MM.1S (cell line): ENCODE measurements at regions not wholly inside any gene's neighbourhood (a gene's known extent, or its start where the extent isn't known, plus 50 kb on each side); places are given as distances from the start of the nearest gene placed in this dataset.
"Not testable (repeated sequence)": the region's sequence is repeated elsewhere in the genome, so short reads cannot be mapped to it uniquely, and the experiment has no call there.

ENCODE experiments used
- DNase-seq: peaks from one replicate; pipeline ENCODE4 v3.0.0-alpha.2; 2015
- H2AFZ ChIP-seq: fragments of 300-600 bp; sonication (generic); 2 replicates; pipeline ENCODE4 v1.6.0; 2016; ENCODE audit warnings: antibody characterized with exemption, low read length
- H3F3A ChIP-seq: fragments of 300-600 bp; sonication (generic); 2 replicates; pipeline ENCODE4 v1.6.1; 2016; ENCODE audit warnings: mild to moderate bottlenecking, antibody characterized with exemption, low read length, moderate library complexity, mixed read lengths; ENCODE audit not compliant: insufficient read depth
- H3K27ac ChIP-seq: fragments of 300-600 bp; sonication (generic); 2 replicates; pipeline ENCODE4 v1.5.1; 2016; ENCODE audit warnings: mild to moderate bottlenecking, low read length
- H3K27me3 ChIP-seq: fragments of 300-600 bp; sonication (generic); replicated peaks from 2 replicates; pipeline ENCODE4 v1.6.0; 2016; ENCODE audit warnings: low read length; ENCODE audit not compliant: insufficient read depth
- H3K36me3 ChIP-seq: fragments of 300-600 bp; sonication (generic); replicated peaks from 2 replicates; pipeline ENCODE4 v1.6.1; 2016; ENCODE audit warnings: mild to moderate bottlenecking, low read length, mixed read lengths; ENCODE audit not compliant: insufficient read depth
- H3K4me1 ChIP-seq: fragments of 300-600 bp; sonication (generic); 2 replicates; pipeline ENCODE4 v1.6.1; 2016; ENCODE audit warnings: low read length, mixed read lengths
- H3K4me2 ChIP-seq: fragments of 300-600 bp; sonication (generic); 2 replicates; pipeline ENCODE4 v1.6.0; 2016; ENCODE audit warnings: low read depth, low read length
- H3K4me3 ChIP-seq: fragments of 300-600 bp; sonication (generic); 2 replicates; pipeline ENCODE4 v1.5.1; 2016; ENCODE audit warnings: low read length, mixed read lengths
- H3K79me2 ChIP-seq: fragments of 300-600 bp; sonication (generic); 2 replicates; pipeline ENCODE4 v1.6.1; 2016; ENCODE audit warnings: mixed run types, low read length, mixed read lengths
- H3K9ac ChIP-seq: fragments of 300-600 bp; sonication (generic); 2 replicates; pipeline ENCODE4 v1.6.1; 2016; ENCODE audit warnings: low read length, mixed read lengths
- H3K9me2 ChIP-seq: fragments of 300-600 bp; sonication (generic); replicated peaks from 2 replicates; pipeline ENCODE4 v1.6.1; 2016; ENCODE audit warnings: mild to moderate bottlenecking, low read length, mixed read lengths; ENCODE audit not compliant: insufficient read depth
- H3K9me3 ChIP-seq: fragments of 300-600 bp; sonication (generic); replicated peaks from 2 replicates; pipeline ENCODE4 v1.6.1; 2016; ENCODE audit warnings: mild to moderate bottlenecking, low read length, mixed read lengths; ENCODE audit not compliant: insufficient read depth
- H4K20me1 ChIP-seq: fragments of 300-600 bp; sonication (generic); 2 replicates; pipeline ENCODE4 v1.6.1; 2016; ENCODE audit warnings: mild to moderate bottlenecking, low read length, moderate library complexity, mixed read lengths; ENCODE audit not compliant: insufficient read depth
- EZH2 ChIP-seq: fragments of 300-600 bp; sonication (generic); optimal IDR thresholded peaks from 2 replicates; pipeline ENCODE3; 2017; ENCODE audit warnings: low read depth, mild to moderate bottlenecking, antibody characterized with exemption, low read length, mixed read lengths
- EZH2phosphoT487 ChIP-seq: fragments of 300-600 bp; sonication (generic); IDR thresholded peaks from 2 replicates; pipeline ENCODE4 v1.6.1; 2018; ENCODE audit warnings: antibody characterized with exemption, low read length
- TF ChIP-seq, protein P1 (sequence below): fragments of 300-600 bp; sonication (generic); IDR thresholded peaks from 2 replicates; pipeline ENCODE4 v1.5.1; 2016; ENCODE audit warnings: antibody characterized with exemption, low read length, mixed read lengths

GRCh38 chr14:85344171-85344570 lies 185.8 kb upstream of the FLRT2 start:
- Histone ChIP-seq H3K4me1 (no peaks in the 10 kb centered on the region), H3F3A (no peaks in the 10 kb centered on the region), H3K9me3 (no peaks in the 10 kb centered on the region), H3K27ac (no peak overlapping the region), H2AFZ (no peak overlapping the region), H3K27me3 (no peaks in the 10 kb centered on the region), H3K79me2 (no peaks in the 10 kb centered on the region), H3K4me3 (no peak overlapping the region), H3K9me2 (no peaks in the 10 kb centered on the region), H3K9ac (no peak overlapping the region), H4K20me1 (no peaks in the 10 kb centered on the region), H3K4me2 (no peak overlapping the region), H3K36me3 (no peaks in the 10 kb centered on the region)
- no peak for DNase-seq
- TF ChIP-seq, protein P1, sequence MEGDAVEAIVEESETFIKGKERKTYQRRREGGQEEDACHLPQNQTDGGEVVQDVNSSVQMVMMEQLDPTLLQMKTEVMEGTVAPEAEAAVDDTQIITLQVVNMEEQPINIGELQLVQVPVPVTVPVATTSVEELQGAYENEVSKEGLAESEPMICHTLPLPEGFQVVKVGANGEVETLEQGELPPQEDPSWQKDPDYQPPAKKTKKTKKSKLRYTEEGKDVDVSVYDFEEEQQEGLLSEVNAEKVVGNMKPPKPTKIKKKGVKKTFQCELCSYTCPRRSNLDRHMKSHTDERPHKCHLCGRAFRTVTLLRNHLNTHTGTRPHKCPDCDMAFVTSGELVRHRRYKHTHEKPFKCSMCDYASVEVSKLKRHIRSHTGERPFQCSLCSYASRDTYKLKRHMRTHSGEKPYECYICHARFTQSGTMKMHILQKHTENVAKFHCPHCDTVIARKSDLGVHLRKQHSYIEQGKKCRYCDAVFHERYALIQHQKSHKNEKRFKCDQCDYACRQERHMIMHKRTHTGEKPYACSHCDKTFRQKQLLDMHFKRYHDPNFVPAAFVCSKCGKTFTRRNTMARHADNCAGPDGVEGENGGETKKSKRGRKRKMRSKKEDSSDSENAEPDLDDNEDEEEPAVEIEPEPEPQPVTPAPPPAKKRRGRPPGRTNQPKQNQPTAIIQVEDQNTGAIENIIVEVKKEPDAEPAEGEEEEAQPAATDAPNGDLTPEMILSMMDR, result no peak
- no peak for TF ChIP-seq EZH2phosphoT487
- TF ChIP-seq EZH2, result no peak

DNA sequence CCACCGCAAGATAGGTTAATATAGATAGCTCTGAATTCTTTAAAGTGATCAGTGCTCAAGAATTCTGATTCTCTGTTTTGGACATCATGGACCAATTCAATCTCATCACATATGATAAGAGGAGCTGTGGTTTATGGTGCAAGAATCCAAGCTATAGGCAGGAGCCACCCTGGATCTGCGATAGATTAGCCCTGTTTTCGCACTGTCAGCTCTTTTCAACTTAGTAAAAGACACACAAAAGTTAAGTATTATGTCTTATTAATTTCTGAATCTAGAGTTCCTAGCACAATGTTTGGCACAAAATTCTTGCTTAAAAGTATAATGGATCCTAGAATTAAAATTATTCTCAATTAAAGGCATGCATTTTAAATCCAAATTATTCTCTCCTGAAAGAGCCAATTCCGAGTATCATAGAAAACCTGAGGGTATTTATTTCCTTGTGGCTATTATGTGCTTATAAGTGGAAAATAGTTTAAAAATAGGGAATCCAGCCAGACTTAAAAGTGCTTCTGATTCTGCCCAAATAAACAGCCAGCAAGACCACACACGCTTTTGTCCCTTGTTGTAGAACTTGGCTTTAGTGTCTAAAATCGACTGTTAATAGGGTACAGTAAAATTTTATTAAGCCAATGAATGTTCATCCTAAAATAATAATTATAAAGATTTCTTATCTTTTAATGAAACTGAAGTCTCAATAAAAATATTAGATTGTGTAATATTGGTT lies 184.9 kb upstream of the FLRT2 start:
- Histone ChIP-seq H3K27ac (no peak overlapping the region), H2AFZ (no peak overlapping the region), H3K9me3 (no peaks in the 10 kb centered on the region), H4K20me1 (no peaks in the 10 kb centered on the region), H3K4me2 (no peak overlapping the region), H3F3A (no peaks in the 10 kb centered on the region), H3K9me2 (no peaks in the 10 kb centered on the region), H3K79me2 (no peaks in the 10 kb centered on the region), H3K36me3 (no peaks in the 10 kb centered on the region), H3K4me1 (no peaks in the 10 kb centered on the region), H3K4me3 (no peak overlapping the region), H3K9ac (no peak overlapping the region), H3K27me3 (no peaks in the 10 kb centered on the region)
- TF ChIP-seq, protein P1, result no peak
- TF ChIP-seq EZH2phosphoT487, result no peak
- TF ChIP-seq EZH2, result no peak
- DNase-seq, result no peak

DNA sequence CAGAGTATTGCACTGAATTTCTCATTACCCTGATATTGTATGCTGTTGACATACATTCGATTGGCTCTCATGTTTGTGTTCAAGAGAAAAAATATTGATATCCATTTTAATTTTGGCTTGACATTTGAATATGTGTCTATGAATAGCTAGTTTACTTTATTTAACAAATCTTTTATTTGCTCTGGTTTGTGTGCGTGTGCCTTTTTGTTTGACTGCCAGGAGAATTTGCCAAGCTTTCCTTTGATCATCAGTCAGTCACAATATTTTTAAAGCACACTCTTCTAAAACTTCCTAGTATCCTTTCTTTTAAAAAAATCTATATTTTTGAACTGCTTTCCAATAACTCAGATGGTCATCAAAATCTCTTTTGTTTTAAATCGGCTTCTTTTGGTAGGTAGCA lies 179.3 kb upstream of the FLRT2 start:
- Histone ChIP-seq H3K27ac (no peak overlapping the region), H3K79me2 (no peaks in the 10 kb centered on the region), H4K20me1 (no peaks in the 10 kb centered on the region), H3K9me2 (no peaks in the 10 kb centered on the region), H2AFZ (no peak overlapping the region), H3K4me3 (no peak overlapping the region), H3F3A (no peaks in the 10 kb centered on the region), H3K4me2 (no peak overlapping the region), H3K4me1 (no peaks in the 10 kb centered on the region), H3K9me3 (no peaks in the 10 kb centered on the region), H3K9ac (no peak overlapping the region), H3K27me3 (no peaks in the 10 kb centered on the region), H3K36me3 (no peaks in the 10 kb centered on the region)
- DNase-seq, result no peak
- TF ChIP-seq, protein P1, result no peak
- TF ChIP-seq EZH2phosphoT487, result no peak
- no peak for TF ChIP-seq EZH2

DNA sequence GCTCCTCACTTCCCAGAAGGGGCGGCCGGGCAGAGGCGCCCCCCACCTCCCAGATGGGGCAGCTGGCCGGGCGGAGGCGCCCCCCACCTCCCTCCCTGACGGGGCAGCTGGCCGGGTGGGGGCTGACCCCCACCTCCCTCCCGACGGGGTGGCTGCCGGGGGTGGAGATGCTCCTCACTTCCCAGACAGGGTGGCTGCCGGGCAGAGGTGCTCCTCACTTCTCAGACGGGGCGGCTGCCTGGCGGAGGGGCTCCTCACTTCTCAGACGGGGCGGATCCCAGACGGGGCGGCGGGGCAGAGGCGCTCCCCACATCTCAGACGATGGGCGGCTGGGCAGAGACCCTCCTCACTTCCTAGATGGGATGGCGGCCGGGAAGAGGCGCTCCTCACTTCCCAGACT lies 177.4 kb upstream of the FLRT2 start:
- H2AFZ ChIP-seq, H3K79me2 ChIP-seq, DNase-seq, H3K9me3 ChIP-seq, H3K4me3 ChIP-seq, H3K9me2 ChIP-seq, H3K9ac ChIP-seq, H3K4me2 ChIP-seq, H3K27me3 ChIP-seq, H3K4me1 ChIP-seq, H4K20me1 ChIP-seq, H3K36me3 ChIP-seq, H3F3A ChIP-seq, H3K27ac ChIP-seq: not testable (repeated sequence)
